ENCODE measurements at regions not wholly inside any gene's neighbourhood (a gene's known extent, or its start where the extent isn't known, plus 50 kb on each side); places are given as distances from the start of the nearest gene placed in this dataset.

- ATAC-seq, result no peak
- in situ Hi-C loops (cut with MboI), result no loop called here
Observed at GRCh38 chr1:114263343-114263742, 109.7 kb upstream of the SYT6 start.

More at GRCh38 chr1:114263343-114263742, 109.7 kb upstream of the SYT6 start:
- Histone ChIP-seq H3K9me1 (ENCODE audit: control insufficient read depth, insufficient read depth, low read length) (no peaks in the 10 kb centered on the region), H3K4me1 (replicated peaks in 1 of 2; ENCODE audit: control insufficient read depth in 2 of 2, insufficient read depth in 2 of 2, low read length in 2 of 2) (no peaks in the 10 kb centered on the region), H3K27ac (ENCODE audit: extremely low read depth, low read depth, low read length) (no peak overlapping the region), H3K27me3 (ENCODE audit: control insufficient read depth in 2 of 2, insufficient read depth in 2 of 2, low read length in 2 of 2) (peaks cover 0 to 7% of the 10 kb centered on the region in 2 experiments; a peak in 2 of 5 replicates), H3K4me3 (no peak overlapping the region), H4K20me1 (replicated peaks; ENCODE audit: control insufficient read depth, insufficient read depth, low read length) (no peaks in the 10 kb centered on the region), H3K36me3 (ENCODE audit: control insufficient read depth, insufficient read depth, low read length) (no peaks in the 10 kb centered on the region), H3K79me2 (ENCODE audit: control insufficient read depth, insufficient read depth, low read length) (no peaks in the 10 kb centered on the region), H2AFZ (ENCODE audit: low read depth, low read length) (no peak overlapping the region), H3K4me2 (ENCODE audit: insufficient read depth, low read length) (no peak overlapping the region), H3K9me3 (replicated peaks; ENCODE audit: control insufficient read depth, insufficient read depth, low read depth, low read length) (no peaks in the 10 kb centered on the region), H3K9ac (ENCODE audit: insufficient read depth in 1 of 2, low read depth in 2 of 2, low read length in 2 of 2) (no peak overlapping the region)
- TF ChIP-seq, protein P1, sequence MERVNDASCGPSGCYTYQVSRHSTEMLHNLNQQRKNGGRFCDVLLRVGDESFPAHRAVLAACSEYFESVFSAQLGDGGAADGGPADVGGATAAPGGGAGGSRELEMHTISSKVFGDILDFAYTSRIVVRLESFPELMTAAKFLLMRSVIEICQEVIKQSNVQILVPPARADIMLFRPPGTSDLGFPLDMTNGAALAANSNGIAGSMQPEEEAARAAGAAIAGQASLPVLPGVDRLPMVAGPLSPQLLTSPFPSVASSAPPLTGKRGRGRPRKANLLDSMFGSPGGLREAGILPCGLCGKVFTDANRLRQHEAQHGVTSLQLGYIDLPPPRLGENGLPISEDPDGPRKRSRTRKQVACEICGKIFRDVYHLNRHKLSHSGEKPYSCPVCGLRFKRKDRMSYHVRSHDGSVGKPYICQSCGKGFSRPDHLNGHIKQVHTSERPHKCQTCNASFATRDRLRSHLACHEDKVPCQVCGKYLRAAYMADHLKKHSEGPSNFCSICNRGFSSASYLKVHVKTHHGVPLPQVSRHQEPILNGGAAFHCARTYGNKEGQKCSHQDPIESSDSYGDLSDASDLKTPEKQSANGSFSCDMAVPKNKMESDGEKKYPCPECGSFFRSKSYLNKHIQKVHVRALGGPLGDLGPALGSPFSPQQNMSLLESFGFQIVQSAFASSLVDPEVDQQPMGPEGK (CRISPR knock-in tag; IDR thresholded peaks at IDR 0.05; ENCODE audit: borderline replicate concordance), result no peak
- no peak for TF ChIP-seq HSF4 (CRISPR knock-in tag; IDR thresholded peaks at IDR 0.05; ENCODE audit: borderline replicate concordance)
- TF ChIP-seq, protein P2, sequence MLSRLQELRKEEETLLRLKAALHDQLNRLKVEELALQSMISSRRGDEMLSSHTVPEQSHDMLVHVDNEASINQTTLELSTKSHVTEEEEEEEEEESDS (CRISPR knock-in tag; IDR thresholded peaks at IDR 0.05), result no peak
- no peak for TF ChIP-seq SRF (CRISPR knock-in tag; IDR thresholded peaks at IDR 0.05)
- no peak for TF ChIP-seq XRCC4 (IDR thresholded peaks at IDR 0.05; ENCODE audit: extremely low read depth, insufficient read depth, insufficient read length)
- TF ChIP-seq BMI1 (IDR thresholded peaks at IDR 0.05; ENCODE audit: low read length), result no peak
- no peak for TF ChIP-seq MXI1 (IDR thresholded peaks at IDR 0.05; ENCODE audit: low read depth, low read length)
- no peak for TF ChIP-seq ZNF174 (CRISPR knock-in tag; IDR thresholded peaks at IDR 0.05)
- TF ChIP-seq ATF4 (CRISPR knock-in tag; IDR thresholded peaks at IDR 0.05), result no peak
- TF ChIP-seq, protein P3, sequence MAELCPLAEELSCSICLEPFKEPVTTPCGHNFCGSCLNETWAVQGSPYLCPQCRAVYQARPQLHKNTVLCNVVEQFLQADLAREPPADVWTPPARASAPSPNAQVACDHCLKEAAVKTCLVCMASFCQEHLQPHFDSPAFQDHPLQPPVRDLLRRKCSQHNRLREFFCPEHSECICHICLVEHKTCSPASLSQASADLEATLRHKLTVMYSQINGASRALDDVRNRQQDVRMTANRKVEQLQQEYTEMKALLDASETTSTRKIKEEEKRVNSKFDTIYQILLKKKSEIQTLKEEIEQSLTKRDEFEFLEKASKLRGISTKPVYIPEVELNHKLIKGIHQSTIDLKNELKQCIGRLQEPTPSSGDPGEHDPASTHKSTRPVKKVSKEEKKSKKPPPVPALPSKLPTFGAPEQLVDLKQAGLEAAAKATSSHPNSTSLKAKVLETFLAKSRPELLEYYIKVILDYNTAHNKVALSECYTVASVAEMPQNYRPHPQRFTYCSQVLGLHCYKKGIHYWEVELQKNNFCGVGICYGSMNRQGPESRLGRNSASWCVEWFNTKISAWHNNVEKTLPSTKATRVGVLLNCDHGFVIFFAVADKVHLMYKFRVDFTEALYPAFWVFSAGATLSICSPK (IDR thresholded peaks at IDR 0.05; ENCODE audit: borderline replicate concordance), result no peak
- no peak for TF ChIP-seq ATF7 (IDR thresholded peaks at IDR 0.05)
- TF ChIP-seq GTF2A2 (tag; IDR thresholded peaks at IDR 0.05), result no peak
- TF ChIP-seq NFE2 (IDR thresholded peaks at IDR 0.05; ENCODE audit: low read depth), result no peak
- no peak for TF ChIP-seq SRSF3 (IDR thresholded peaks at IDR 0.05; ENCODE audit: insufficient read depth, low read length)
- no peak for TF ChIP-seq CBX2 (IDR thresholded peaks at IDR 0.05; ENCODE audit: insufficient read depth, low read length, poor library complexity, severe bottlenecking)
- TF ChIP-seq MTA1 (IDR thresholded peaks at IDR 0.05; ENCODE audit: borderline replicate concordance), result no peak
- no peak for TF ChIP-seq MEF2D (tag; conservative IDR thresholded peaks at IDR 0.05; ENCODE audit: low read depth)
- TF ChIP-seq SRSF9 (IDR thresholded peaks at IDR 0.05; ENCODE audit: borderline replicate concordance, low read depth, low read length), result no peak
- intact Hi-C loops (cut with micrococcal nuclease), result no loop called here
- FAIRE-seq (no peak), DNase-seq (ENCODE audit: extremely low read depth in 1 of 4, low spot score in 3 of 4) (no peak)
- CTCF ChIA-PET (ENCODE audit: low intra/inter-chr PET ratio), result no interaction called here
- POLR2A ChIA-PET, result no interaction called here
- WGBS (ENCODE audit: insufficient coverage, low coverage, missing lambda C conversion rate), result 5% methylated on average over 3 of the region's 3 CpGs
- BruUV-seq (replicated peaks), result no TSS peak

All from K562 (cell line).